Hepatocyte (in vitro differentiated cells): ENCODE measurements at regions not wholly inside any gene's neighbourhood (a gene's known extent, or its start where the extent isn't known, plus 50 kb on each side); places are given as distances from the start of the nearest gene placed in this dataset.
A peak's percentile ranks its signal among the peaks of the same experiment; 100 is the strongest.

Experiments used
- DNase-seq: peaks from one replicate; pipeline ENCODE4 v3.0.0-alpha.2; 2016; ENCODE audit warnings: low spot score
- H2AFZ ChIP-seq: fragments of 200-600 bp; sonication (generic); 2 replicates; pipeline ENCODE4 v1.6.0; 2016; ENCODE audit warnings: antibody characterized with exemption, mild to moderate bottlenecking
- H3K27ac ChIP-seq: fragments of 200-600 bp; sonication (generic); 2 replicates; pipeline ENCODE4 v1.5.1; 2016; ENCODE audit warnings: mild to moderate bottlenecking
- H3K27me3 ChIP-seq: fragments of 200-600 bp; sonication (generic); 2 replicates; pipeline ENCODE4 v1.6.1; 2016
- H3K36me3 ChIP-seq: fragments of 200-600 bp; sonication (generic); replicated peaks from 2 replicates; pipeline ENCODE4 v1.5.1; 2016; ENCODE audit warnings: low read depth; ENCODE audit not compliant: insufficient read depth
- H3K4me1 ChIP-seq: fragments of 200-600 bp; sonication (generic); 2 replicates; pipeline ENCODE4 v1.5.1; 2016; ENCODE audit warnings: mild to moderate bottlenecking, moderate library complexity; ENCODE audit not compliant: insufficient read depth
- H3K4me2 ChIP-seq: fragments of 200-600 bp; sonication (generic); 2 replicates; pipeline ENCODE4 v1.6.0; 2016
- H3K4me3 ChIP-seq: fragments of 200-600 bp; sonication (generic); 2 replicates; pipeline ENCODE4 v1.5.1; 2016; ENCODE audit warnings: mild to moderate bottlenecking
- H3K79me2 ChIP-seq: fragments of 200-600 bp; sonication (generic); 2 replicates; pipeline ENCODE4 v1.6.0; 2017; ENCODE audit warnings: mild to moderate bottlenecking
- H3K9me2 ChIP-seq: fragments of 200-600 bp; sonication (generic); replicated peaks from 2 replicates; pipeline ENCODE4 v1.6.0; 2017; ENCODE audit warnings: mild to moderate bottlenecking; ENCODE audit not compliant: insufficient read depth
- H3K9me3 ChIP-seq: fragments of 200-600 bp; sonication (generic); 2 replicates; pipeline ENCODE4 v1.5.1; 2016; ENCODE audit warnings: low read depth, mild to moderate bottlenecking
- H4K20me1 ChIP-seq: fragments of 200-600 bp; sonication (generic); 2 replicates; pipeline ENCODE4 v1.6.0; 2016; ENCODE audit warnings: mild to moderate bottlenecking; ENCODE audit not compliant: insufficient read depth, poor library complexity, severe bottlenecking
- EZH2 ChIP-seq: fragments of 200-600 bp; sonication (generic); IDR thresholded peaks from 2 replicates; pipeline ENCODE4 v1.6.1; 2016; ENCODE audit warnings: antibody characterized with exemption, mild to moderate bottlenecking, borderline replicate concordance
- EZH2phosphoT487 ChIP-seq: fragments of 200-600 bp; sonication (generic); IDR thresholded peaks from one replicate; pipeline ENCODE4 v1.6.1; 2018; ENCODE audit warnings: antibody characterized with exemption, mild to moderate bottlenecking, low read depth, moderate library complexity; ENCODE audit not compliant: unreplicated experiment, severe bottlenecking
- WGBS: methylation state at CpG from one replicate; pipeline ENCODE4 v1.1.6; 2016; ENCODE audit warnings: low lambda C conversion rate; ENCODE audit errors: missing lambda C conversion rate; 5-methylcytosine and 5-hydroxymethylcytosine counted together
- TF ChIP-seq, protein P1 (sequence below): fragments of 200-600 bp; sonication (generic); IDR thresholded peaks from 2 replicates; pipeline ENCODE4 v1.5.1; 2016; ENCODE audit warnings: antibody characterized with exemption, mild to moderate bottlenecking; ENCODE audit not compliant: poor library complexity

DNA sequence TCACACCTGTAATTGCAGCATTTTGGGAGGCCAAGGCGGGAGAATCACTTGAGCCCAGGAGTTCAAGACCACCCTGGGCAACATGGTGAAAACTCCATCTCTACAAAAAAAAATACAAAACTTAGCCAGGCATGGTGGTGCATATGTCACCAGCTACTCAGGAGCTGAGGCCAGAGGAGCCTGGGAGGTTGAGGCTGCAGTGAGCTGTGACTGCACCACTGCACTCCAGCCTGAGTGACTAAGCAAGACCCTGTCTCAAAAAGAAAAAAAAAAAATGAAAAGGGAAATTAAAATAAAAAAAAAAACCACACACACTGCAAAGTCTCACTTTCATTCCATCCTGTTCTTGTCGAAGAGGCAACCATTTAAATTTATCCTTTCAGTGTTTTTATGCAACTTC is 100.8 kb upstream of the PIAS1 start:
- H4K20me1 ChIP-seq: no peaks in the 10 kb centered on the region
- no peak overlapping the region for H3K4me2 ChIP-seq
- no peaks in the 10 kb centered on the region for H3K9me2 ChIP-seq
- no peaks in the 10 kb centered on the region for H3K27me3 ChIP-seq
- H3K9me3 ChIP-seq: no peaks in the 10 kb centered on the region
- no peak overlapping the region for H3K27ac ChIP-seq
- H3K4me1 ChIP-seq: peaks cover 3% of the 10 kb centered on the region
- no peaks in the 10 kb centered on the region for H3K79me2 ChIP-seq
- no peak for DNase-seq
- H3K4me3 ChIP-seq: no peak overlapping the region
- H3K36me3 ChIP-seq: no peaks in the 10 kb centered on the region
- TF ChIP-seq EZH2 (no peak), EZH2phosphoT487 (no peak)
- TF ChIP-seq, protein P1, sequence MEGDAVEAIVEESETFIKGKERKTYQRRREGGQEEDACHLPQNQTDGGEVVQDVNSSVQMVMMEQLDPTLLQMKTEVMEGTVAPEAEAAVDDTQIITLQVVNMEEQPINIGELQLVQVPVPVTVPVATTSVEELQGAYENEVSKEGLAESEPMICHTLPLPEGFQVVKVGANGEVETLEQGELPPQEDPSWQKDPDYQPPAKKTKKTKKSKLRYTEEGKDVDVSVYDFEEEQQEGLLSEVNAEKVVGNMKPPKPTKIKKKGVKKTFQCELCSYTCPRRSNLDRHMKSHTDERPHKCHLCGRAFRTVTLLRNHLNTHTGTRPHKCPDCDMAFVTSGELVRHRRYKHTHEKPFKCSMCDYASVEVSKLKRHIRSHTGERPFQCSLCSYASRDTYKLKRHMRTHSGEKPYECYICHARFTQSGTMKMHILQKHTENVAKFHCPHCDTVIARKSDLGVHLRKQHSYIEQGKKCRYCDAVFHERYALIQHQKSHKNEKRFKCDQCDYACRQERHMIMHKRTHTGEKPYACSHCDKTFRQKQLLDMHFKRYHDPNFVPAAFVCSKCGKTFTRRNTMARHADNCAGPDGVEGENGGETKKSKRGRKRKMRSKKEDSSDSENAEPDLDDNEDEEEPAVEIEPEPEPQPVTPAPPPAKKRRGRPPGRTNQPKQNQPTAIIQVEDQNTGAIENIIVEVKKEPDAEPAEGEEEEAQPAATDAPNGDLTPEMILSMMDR: no peak
- H2AFZ ChIP-seq: no peak overlapping the region
- 98% methylated on average over 2 of the region's 2 CpGs for WGBS

DNA sequence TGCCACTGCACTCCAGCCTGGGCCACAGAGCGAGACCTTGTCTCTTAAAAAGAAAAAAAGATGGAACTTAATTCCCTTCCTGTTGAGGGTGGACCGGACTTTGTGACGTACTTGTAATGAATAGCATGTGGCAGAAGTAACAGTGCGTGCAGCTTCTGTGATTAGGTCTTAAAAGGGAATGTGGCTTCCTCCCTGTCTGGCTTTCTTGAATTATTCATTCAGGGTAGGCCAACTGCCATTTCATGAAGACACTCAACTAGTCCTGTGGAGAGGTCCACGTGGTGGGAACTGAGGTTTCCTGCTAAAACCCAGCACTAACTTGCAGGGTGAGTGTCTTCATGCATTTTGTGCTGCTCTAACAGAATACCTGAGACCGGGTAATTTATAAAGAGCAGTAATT is 98.9 kb upstream of the PIAS1 start:
- Histone ChIP-seq H2AFZ (no peak overlapping the region), H3K36me3 (no peaks in the 10 kb centered on the region), H4K20me1 (no peaks in the 10 kb centered on the region), H3K4me1 (peaks cover 3% of the 10 kb centered on the region), H3K27me3 (no peaks in the 10 kb centered on the region), H3K4me2 (no peak overlapping the region), H3K4me3 (no peak overlapping the region), H3K27ac (peak overlapping the region; percentile 71), H3K9me3 (no peaks in the 10 kb centered on the region), H3K79me2 (no peaks in the 10 kb centered on the region), H3K9me2 (no peaks in the 10 kb centered on the region)
- no peak for DNase-seq
- TF ChIP-seq EZH2phosphoT487: no peak
- TF ChIP-seq, protein P1: no peak
- no peak for TF ChIP-seq EZH2
- WGBS: 77% methylated on average over 6 of the region's 6 CpGs

DNA sequence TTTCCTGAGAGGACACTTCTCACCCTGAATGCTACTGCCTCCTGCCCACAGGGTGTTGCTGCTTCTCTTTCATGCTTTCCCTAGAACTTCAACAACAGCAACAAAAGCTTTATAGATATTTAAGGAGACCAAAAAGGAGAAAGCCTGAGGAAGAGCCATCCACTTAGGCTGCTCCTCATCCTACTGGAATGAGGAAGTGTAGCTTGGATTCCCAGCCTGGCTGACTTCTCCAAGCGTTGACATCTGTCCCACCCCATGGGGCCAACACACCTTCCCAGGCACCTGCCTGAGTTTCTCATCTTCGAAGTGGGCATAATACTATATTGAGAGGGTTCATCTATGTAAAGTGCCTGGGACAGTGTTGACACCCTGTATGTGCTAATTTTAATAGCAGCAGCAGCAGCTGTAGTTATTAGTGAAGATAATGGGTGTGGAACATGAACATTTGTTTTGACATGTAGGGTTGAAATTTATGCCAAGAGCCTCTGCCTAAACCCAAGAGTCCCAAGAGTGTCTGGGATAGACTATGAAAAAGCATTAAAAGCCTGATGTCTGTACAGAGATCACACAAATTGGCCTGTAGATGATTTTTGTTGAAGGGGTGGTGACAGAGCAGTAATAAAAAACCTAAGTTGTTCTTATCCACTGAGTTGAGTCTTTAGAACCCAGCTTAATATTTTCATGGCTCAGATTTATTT is 96.5 kb upstream of the PIAS1 start:
- peaks cover 19% of the 10 kb centered on the region for H3K4me1 ChIP-seq
- TF ChIP-seq EZH2: no peak
- H4K20me1 ChIP-seq: no peaks in the 10 kb centered on the region
- no peaks in the 10 kb centered on the region for H3K36me3 ChIP-seq
- H3K4me2 ChIP-seq: no peak overlapping the region
- DNase-seq: no peak
- no peak overlapping the region for H3K27ac ChIP-seq
- no peaks in the 10 kb centered on the region for H3K27me3 ChIP-seq
- WGBS: 79% methylated on average over 2 of the region's 2 CpGs
- no peaks in the 10 kb centered on the region for H3K9me3 ChIP-seq
- H3K4me3 ChIP-seq: no peak overlapping the region
- H2AFZ ChIP-seq: no peak overlapping the region
- H3K79me2 ChIP-seq: no peaks in the 10 kb centered on the region
- H3K9me2 ChIP-seq: no peaks in the 10 kb centered on the region

DNA sequence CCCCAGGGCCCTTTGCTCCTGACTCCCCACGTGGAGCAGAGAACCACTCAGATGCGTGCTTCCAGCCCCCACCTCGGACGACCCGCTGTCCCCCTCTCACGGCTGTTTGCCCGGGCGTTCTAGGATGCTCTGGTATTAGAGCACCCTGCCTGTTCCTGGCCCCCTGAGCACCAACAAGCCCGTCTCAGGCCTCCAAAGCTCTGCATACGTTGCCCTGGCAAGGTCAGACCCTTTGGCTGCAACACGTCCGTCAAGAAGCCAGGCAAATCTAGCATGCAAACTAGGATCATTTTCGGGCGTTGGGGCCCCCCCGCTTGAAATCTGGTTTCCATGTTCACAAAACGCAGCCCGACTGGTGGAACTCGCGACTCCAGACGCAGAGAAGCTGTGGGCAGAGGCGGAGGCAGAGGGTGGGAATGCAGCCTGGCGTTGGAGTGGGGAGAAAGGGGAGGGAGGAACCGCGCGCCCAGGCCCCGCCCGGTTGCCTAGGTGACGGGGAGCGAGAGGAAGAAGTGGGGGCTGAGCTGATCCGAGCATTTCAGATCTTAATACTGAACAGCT is 86.2 kb upstream of the PIAS1 start:
- H2AFZ ChIP-seq: peak overlapping the region; percentile 72
- peak overlapping the region; percentile 33 for H3K27ac ChIP-seq
- H3K27me3 ChIP-seq: no peaks in the 10 kb centered on the region
- TF ChIP-seq, protein P1: no peak
- no peak for TF ChIP-seq EZH2phosphoT487
- no peak for TF ChIP-seq EZH2
- peaks cover 10% of the 10 kb centered on the region for H3K4me1 ChIP-seq
- H3K79me2 ChIP-seq: no peaks in the 10 kb centered on the region
- H3K4me2 ChIP-seq: peak overlapping the region; percentile 80
- peak; percentile 87 for DNase-seq
- no peaks in the 10 kb centered on the region for H4K20me1 ChIP-seq
- peak overlapping the region; percentile 13 for H3K4me3 ChIP-seq
- no peaks in the 10 kb centered on the region for H3K36me3 ChIP-seq
- no peaks in the 10 kb centered on the region for H3K9me3 ChIP-seq
- H3K9me2 ChIP-seq: no peaks in the 10 kb centered on the region
- WGBS: 3% methylated on average over 26 of the region's 30 CpGs
